Keratinocyte (primary cell): ENCODE measurements at regions not wholly inside any gene's neighbourhood (a gene's known extent, or its start where the extent isn't known, plus 50 kb on each side); places are given as distances from the start of the nearest gene placed in this dataset.
"Not testable (repeated sequence)": the region's sequence is repeated elsewhere in the genome, so short reads cannot be mapped to it uniquely, and the experiment has no call there.

Experiments used
- DNase-seq: peaks from one replicate; pipeline ENCODE4 v3.0.0-alpha.2; 2011; ENCODE audit warnings: low read depth, missing footprints, low spot score
- FAIRE-seq: peaks from 2 replicates; lab custom pipeline; 2011; peaks lifted over from hg19 to GRCh38; lab: Jason Lieb, UNC
- H2AFZ ChIP-seq: 2 replicates; pipeline ENCODE4 v1.6.0; 2012; ENCODE audit warnings: low read length, control low read depth, inconsistent platforms; ENCODE audit not compliant: control insufficient read depth
- H3K27ac ChIP-seq: 2 replicates; pipeline ENCODE4 v1.5.1; 2011; ENCODE audit warnings: low read length; ENCODE audit not compliant: control insufficient read depth, insufficient read depth
- H3K27me3 ChIP-seq: 3 replicates; pipeline ENCODE4 v1.6.0; 2011; ENCODE audit warnings: low read length; ENCODE audit not compliant: control insufficient read depth, insufficient read depth; ENCODE audit errors: extremely low read depth
- H3K36me3 ChIP-seq, 2 experiments: 2 replicates in 1 of 2; 3 replicates in 1 of 2; pipeline ENCODE4 v1.5.1; 2011; ENCODE audit warnings: low read length in 2 of 2, mild to moderate bottlenecking in 1 of 2; ENCODE audit not compliant: control insufficient read depth in 2 of 2, insufficient read depth in 2 of 2; ENCODE audit errors: extremely low read depth in 1 of 2
- H3K4me1 ChIP-seq: 3 replicates; pipeline ENCODE4 v1.5.1; 2011; ENCODE audit warnings: low read length; ENCODE audit not compliant: control insufficient read depth, insufficient read depth; ENCODE audit errors: extremely low read depth
- H3K4me2 ChIP-seq: 3 replicates; pipeline ENCODE4 v1.6.0; 2011; ENCODE audit warnings: low read depth, low read length; ENCODE audit not compliant: control insufficient read depth, insufficient read depth; ENCODE audit errors: extremely low read depth
- H3K4me3 ChIP-seq, 3 experiments: fragments of 200-600 bp in 1 of 3; sonication (generic) in 1 of 3; 2 replicates in 2 of 3; 3 replicates in 1 of 3; pipeline ENCODE4 v1.5.1; 2011 to 2016; ENCODE audit warnings: low read length in 3 of 3, mild to moderate bottlenecking in 3 of 3, control low read depth in 2 of 3, inconsistent platforms in 1 of 3, low read depth in 1 of 3, mixed read lengths in 1 of 3, mixed run types in 1 of 3, moderate library complexity in 1 of 3; ENCODE audit not compliant: control insufficient read depth in 2 of 3, insufficient read depth in 2 of 3; ENCODE audit errors: extremely low read depth in 1 of 3
- H3K79me2 ChIP-seq: 2 replicates; pipeline ENCODE4 v1.6.0; 2012; ENCODE audit warnings: low read length; ENCODE audit not compliant: control insufficient read depth, insufficient read depth
- H3K9ac ChIP-seq: 3 replicates; pipeline ENCODE4 v1.6.0; 2011; ENCODE audit warnings: low read length; ENCODE audit not compliant: control insufficient read depth, insufficient read depth; ENCODE audit errors: extremely low read depth
- H3K9me1 ChIP-seq: 3 replicates; pipeline ENCODE4 v1.6.0; 2011; ENCODE audit warnings: low read length; ENCODE audit not compliant: control insufficient read depth, insufficient read depth; ENCODE audit errors: extremely low read depth
- H3K9me3 ChIP-seq: 2 replicates; pipeline ENCODE4 v1.5.1; 2012; ENCODE audit warnings: low read depth, low read length; ENCODE audit not compliant: control insufficient read depth
- H4K20me1 ChIP-seq: 3 replicates; pipeline ENCODE4 v1.6.0; 2011; ENCODE audit warnings: low read length; ENCODE audit not compliant: control insufficient read depth, insufficient read depth; ENCODE audit errors: extremely low read depth
- CTCF ChIP-seq, 3 experiments: IDR thresholded peaks in 1 of 3; conservative IDR thresholded peaks in 1 of 3; optimal IDR thresholded peaks in 1 of 3; 2 replicates in 2 of 3; 3 replicates in 1 of 3; pipeline versions ENCODE3 to v1.5.1; 2011; ENCODE audit warnings: low read length in 3 of 3, mild to moderate bottlenecking in 3 of 3, moderate library complexity in 2 of 3, control low read depth in 1 of 3, inconsistent platforms in 1 of 3; ENCODE audit not compliant: insufficient read depth in 2 of 3; ENCODE audit errors: extremely low read depth in 1 of 3
- EZH2 ChIP-seq: IDR thresholded peaks from one replicate; pipeline ENCODE4 v1.6.1; 2012; ENCODE audit warnings: inconsistent platforms, mild to moderate bottlenecking, low read length, moderate library complexity
- dilution Hi-C: fragments of 300-500 bp; cut with MboI; formaldehyde crosslinking; loops from one replicate; pipeline ENCODE4 v1.7.0; 2020; ENCODE audit warnings: low sequenced_read_pairs; ENCODE audit not compliant: extremely low pct_ligation_motif_present

GRCh38 chr3:51605938-51606337, 65.1 kb upstream of the TEX264 start:
- Histone ChIP-seq H3K4me3 (no peak overlapping the region), H3K79me2 (peaks cover 6% of the 10 kb centered on the region), H3K9me1 (no peaks in the 10 kb centered on the region), H3K9me3 (no peaks in the 10 kb centered on the region), H3K27ac (no peak overlapping the region), H3K4me2 (no peak overlapping the region), H3K27me3 (no peaks in the 10 kb centered on the region), H4K20me1 (no peaks in the 10 kb centered on the region), H3K36me3 (no peaks in the 10 kb centered on the region), H2AFZ (no peak overlapping the region), H3K4me1 (no peaks in the 10 kb centered on the region), H3K9ac (no peak overlapping the region)
- TF ChIP-seq CTCF (optimal IDR thresholded peaks at IDR 0.05 in 1 of 3, IDR thresholded peaks at IDR 0.05 in 1 of 3, conservative IDR thresholded peaks at IDR 0.05 in 1 of 3; ENCODE audit: extremely low read depth in 1 of 3, insufficient read depth in 2 of 3, low read length in 3 of 3), result no peak
- TF ChIP-seq EZH2, result no peak
- dilution Hi-C loops, result no loop called here
- no peak for FAIRE-seq
- no peak for DNase-seq

GRCh38 chr3:51606871-51607270, 64.2 kb upstream of the TEX264 start:
- H3K9ac ChIP-seq, H3K4me2 ChIP-seq, H2AFZ ChIP-seq, H4K20me1 ChIP-seq, FAIRE-seq, H3K79me2 ChIP-seq, H3K9me1 ChIP-seq, dilution Hi-C loops, H3K4me3 ChIP-seq, H3K4me1 ChIP-seq, H3K27ac ChIP-seq, DNase-seq, H3K27me3 ChIP-seq, H3K36me3 ChIP-seq, H3K9me3 ChIP-seq: not testable (repeated sequence)

- H4K20me1 ChIP-seq, H3K4me3 ChIP-seq, H3K9me1 ChIP-seq, DNase-seq, H3K4me1 ChIP-seq, H3K4me2 ChIP-seq, H3K9ac ChIP-seq, H3K27me3 ChIP-seq, H3K79me2 ChIP-seq, H3K9me3 ChIP-seq, H3K27ac ChIP-seq, H2AFZ ChIP-seq, FAIRE-seq, H3K36me3 ChIP-seq, dilution Hi-C loops: not testable (repeated sequence)
These were observed 63.3 kb upstream of the TEX264 start for GRCh38 chr3:51607591-51608325.
